ENCODE measurements at regions not wholly inside any gene's neighbourhood (a gene's known extent, or its start where the extent isn't known, plus 50 kb on each side); places are given as distances from the start of the nearest gene placed in this dataset.

- no peak for TF ChIP-seq CTCF (IDR thresholded peaks at IDR 0.05; ENCODE audit: low read depth, low read length)
- in situ Hi-C loops (cut with HindIII; ENCODE audit: low sequenced_read_pairs), result no loop called here
- H3K4me3 ChIP-seq (ENCODE audit: low read depth, low read length), result no peak overlapping the region
- no peak for DNase-seq (ENCODE audit: low read depth, low spot score)
Measured at GRCh38 chr6:92184933-92185332, 1234.4 kb downstream of the EPHA7 start.

GRCh38 chr6:92181347-92181746 lies 1238.0 kb downstream of the EPHA7 start:
- TF ChIP-seq CTCF (IDR thresholded peaks at IDR 0.05; ENCODE audit: low read depth, low read length), result no peak
- H3K4me3 ChIP-seq (ENCODE audit: low read depth, low read length), result no peak overlapping the region
- no peak for DNase-seq (ENCODE audit: low read depth, low spot score)
- in situ Hi-C loops (cut with HindIII; ENCODE audit: low sequenced_read_pairs), result no loop called here

- no peak for TF ChIP-seq CTCF (IDR thresholded peaks at IDR 0.05; ENCODE audit: low read depth, low read length)
- H3K4me3 ChIP-seq (ENCODE audit: low read depth, low read length), result no peak overlapping the region
- no peak for DNase-seq (ENCODE audit: low read depth, low spot score)
- in situ Hi-C loops (cut with HindIII; ENCODE audit: low sequenced_read_pairs), result no loop called here
Measured at GRCh38 chr6:92180090-92180489, 1239.3 kb downstream of the EPHA7 start.

- in situ Hi-C loops (cut with HindIII; ENCODE audit: low sequenced_read_pairs), result no loop called here
- H3K4me3 ChIP-seq (ENCODE audit: low read depth, low read length), result no peak overlapping the region
- no peak for TF ChIP-seq CTCF (IDR thresholded peaks at IDR 0.05; ENCODE audit: low read depth, low read length)
- DNase-seq (ENCODE audit: low read depth, low spot score), result no peak
Measured at GRCh38 chr6:92176666-92177065, 1242.7 kb downstream of the EPHA7 start.

- DNase-seq (ENCODE audit: low read depth, low spot score), result no peak
- in situ Hi-C loops (cut with HindIII; ENCODE audit: low sequenced_read_pairs), result no loop called here
- H3K4me3 ChIP-seq (ENCODE audit: low read depth, low read length), result no peak overlapping the region
- TF ChIP-seq CTCF (IDR thresholded peaks at IDR 0.05; ENCODE audit: low read depth, low read length), result no peak
Measured at GRCh38 chr6:92174398-92175073, 1244.8 kb downstream of the EPHA7 start.

- in situ Hi-C loops (cut with HindIII; ENCODE audit: low sequenced_read_pairs), result no loop called here
- H3K4me3 ChIP-seq (ENCODE audit: low read depth, low read length), result no peak overlapping the region
- no peak for TF ChIP-seq CTCF (IDR thresholded peaks at IDR 0.05; ENCODE audit: low read depth, low read length)
- DNase-seq (ENCODE audit: low read depth, low spot score), result no peak
Measured at GRCh38 chr6:92169506-92169905, 1249.9 kb downstream of the EPHA7 start.

All from astrocyte of the spinal cord (primary cell).